Midbrain (tissue), 1 donor: ENCODE measurements at regions not wholly inside any gene's neighbourhood (a gene's known extent, or its start where the extent isn't known, plus 50 kb on each side); places are given as distances from the start of the nearest gene placed in this dataset.

Experiments used
- DNase-seq: peaks from one replicate; lab custom pipeline; 2025; lab: John Stamatoyannopoulos, UW

DNA sequence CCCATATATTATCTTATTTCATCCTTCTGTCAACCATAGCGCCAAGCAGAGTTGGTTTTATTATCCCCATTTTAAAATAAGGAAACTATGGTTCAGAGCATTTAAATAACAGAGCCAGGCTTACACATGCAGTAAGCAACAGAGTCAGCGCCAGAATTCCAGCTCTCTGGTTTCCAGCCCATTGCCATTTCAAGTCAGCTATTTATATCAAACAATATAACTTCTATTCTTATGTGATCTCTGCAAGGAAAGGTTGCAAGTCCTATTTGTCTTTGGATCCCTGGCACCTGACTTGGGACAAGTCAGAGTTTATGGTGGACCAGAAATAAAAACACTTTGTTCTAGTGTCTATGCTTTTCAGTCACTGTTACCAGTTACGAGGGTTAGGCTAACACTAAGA, 174.1 kb upstream of the EEA1 start:
- DNase-seq = no peak

GRCh38 chr12:93104535-93104934, 175.4 kb upstream of the EEA1 start:
- DNase-seq = no peak

GRCh38 chr12:93106910-93107309, 177.8 kb upstream of the EEA1 start:
- no peak for DNase-seq

GRCh38 chr12:93107514-93108312, 178.6 kb upstream of the EEA1 start:
- no peak for DNase-seq

GRCh38 chr12:93108985-93109384, 179.9 kb upstream of the EEA1 start:
- DNase-seq = no peak

DNA sequence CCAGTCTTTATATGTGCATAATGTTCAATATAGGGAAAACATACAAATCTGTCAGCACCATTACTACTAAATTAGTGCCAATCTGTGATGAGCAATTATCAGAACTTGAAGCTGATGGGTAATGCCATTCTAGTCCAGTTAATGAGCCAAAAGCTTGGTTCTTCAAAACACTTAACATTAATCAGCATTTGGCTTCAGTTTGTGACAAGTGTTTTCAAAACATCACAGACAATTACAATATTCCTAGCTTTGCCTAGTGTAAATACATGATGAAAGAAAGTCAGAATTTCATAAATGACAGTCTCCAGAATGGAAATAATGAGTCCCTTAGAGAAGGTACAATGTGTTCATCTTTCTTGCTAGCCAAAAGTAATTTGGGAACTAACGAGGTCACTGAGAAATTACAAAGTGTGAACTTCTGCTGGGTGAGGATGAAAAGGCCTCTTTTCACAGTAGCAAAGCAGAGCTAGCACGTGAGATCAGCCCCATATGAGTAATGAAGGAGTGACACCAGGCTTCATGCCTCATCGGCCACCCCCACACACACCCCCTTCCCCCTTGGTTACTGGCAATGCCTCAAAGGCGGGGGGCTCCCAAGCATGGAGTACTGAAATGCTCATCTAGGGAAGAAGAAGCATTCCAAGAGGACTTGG, 180.6 kb upstream of the EEA1 start:
- no peak for DNase-seq

DNA sequence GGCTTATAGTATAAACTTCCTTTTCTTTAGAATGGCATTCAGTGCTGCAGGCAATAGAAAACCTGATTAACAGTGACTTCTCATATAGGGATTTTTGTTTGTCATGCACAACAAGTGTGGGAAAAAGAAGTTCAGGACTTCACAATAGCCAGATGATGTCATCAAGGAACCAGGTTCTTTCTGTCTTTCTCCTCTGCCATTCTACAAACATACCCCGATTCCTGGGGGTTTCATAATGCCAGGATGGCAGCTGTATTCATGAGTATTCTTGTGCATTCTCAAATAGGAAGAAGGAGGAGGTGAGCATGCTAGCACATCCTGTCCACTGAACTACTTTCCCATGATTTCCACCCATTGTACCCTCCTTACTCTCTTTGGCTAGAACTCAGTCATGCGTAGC, 182.7 kb upstream of the EEA1 start:
- no peak for DNase-seq

DNA sequence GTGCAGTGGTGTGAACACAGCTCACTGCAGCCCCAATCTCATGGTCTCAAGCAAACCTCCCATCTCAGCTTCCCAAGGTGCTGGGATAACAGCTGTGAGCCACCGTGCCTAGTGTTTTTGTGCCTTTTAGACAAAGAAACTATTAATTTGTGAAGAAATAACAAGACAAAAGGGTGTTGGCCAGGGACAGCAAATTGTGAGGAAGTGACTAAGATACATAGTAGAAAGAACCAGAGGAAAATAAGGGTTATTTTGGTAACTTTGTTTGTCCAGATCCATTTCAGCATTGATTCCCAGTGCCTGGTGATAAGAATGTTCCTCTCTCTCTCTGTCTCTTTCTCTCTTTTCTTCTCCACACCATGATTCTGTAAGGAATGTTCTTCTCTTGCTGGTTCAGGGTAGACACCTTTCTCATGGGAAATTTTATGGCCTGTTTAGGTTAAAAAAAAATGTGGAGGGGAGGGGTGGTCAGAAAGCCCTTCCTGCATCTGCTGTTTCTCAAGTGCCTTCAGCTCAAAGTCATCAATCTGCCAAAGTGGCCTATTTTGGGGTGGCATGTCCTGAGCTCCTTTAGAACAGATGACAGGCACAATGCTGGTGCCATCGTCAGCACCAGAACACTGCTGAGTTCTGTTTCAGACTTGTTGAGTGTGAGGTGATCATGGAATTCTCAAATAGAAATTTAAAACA, 184.4 kb upstream of the EEA1 start:
- DNase-seq = no peak

GRCh38 chr12:93115198-93115601, 186.1 kb upstream of the EEA1 start:
- DNase-seq = no peak

- DNase-seq = no peak
These were observed 186.6 kb upstream of the EEA1 start for GRCh38 chr12:93115646-93116045.

GRCh38 chr12:93116632-93117031, 187.5 kb upstream of the EEA1 start:
- DNase-seq = no peak

DNA sequence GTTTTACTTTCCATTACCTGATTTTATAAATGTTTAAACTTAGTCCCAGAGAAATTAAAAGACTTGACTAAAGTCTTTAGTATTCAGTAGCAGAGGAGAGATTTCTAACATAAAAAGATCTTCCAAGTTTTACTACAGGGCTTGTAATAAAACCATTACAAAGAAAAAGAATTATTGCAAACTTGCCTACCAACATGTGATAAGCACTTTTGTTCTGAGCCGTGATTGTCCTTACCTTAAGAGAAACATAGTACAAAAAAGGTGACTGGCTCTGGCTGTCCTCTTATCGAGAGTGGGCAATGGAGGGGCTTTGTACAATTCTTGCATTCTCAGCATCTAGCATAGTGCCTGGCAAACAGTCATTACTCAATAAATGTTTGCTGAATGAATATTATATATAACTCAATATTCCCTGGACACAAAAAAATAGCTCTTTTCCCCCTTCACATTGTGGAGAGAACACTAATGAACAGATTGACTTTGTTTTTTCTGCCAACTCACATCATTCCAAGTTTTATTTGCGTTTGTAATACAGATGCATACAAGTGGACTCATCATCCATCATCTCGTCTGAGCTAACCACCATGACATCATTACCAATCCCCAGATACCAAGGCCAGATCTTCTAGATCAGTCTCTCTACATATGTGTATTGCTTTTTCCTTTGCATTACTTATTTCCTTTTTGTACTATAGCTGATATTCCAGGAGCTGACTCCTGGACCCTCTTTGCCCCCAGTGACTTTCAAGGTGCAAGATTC, 192.8 kb upstream of the EEA1 start:
- DNase-seq = no peak

GRCh38 chr12:93122569-93123091, 193.5 kb upstream of the EEA1 start:
- DNase-seq = no peak

- no peak for DNase-seq
These were observed 196.0 kb upstream of the EEA1 start for GRCh38 chr12:93125126-93125525.

- no peak for DNase-seq
These were observed 197.0 kb upstream of the EEA1 start for GRCh38 chr12:93126069-93126474.

GRCh38 chr12:93127107-93127560, 198.0 kb upstream of the EEA1 start:
- DNase-seq = no peak

- DNase-seq = no peak
These were observed 198.7 kb upstream of the EEA1 start for GRCh38 chr12:93127582-93128331.

GRCh38 chr12:93128332-93128707, 199.2 kb upstream of the EEA1 start:
- no peak for DNase-seq

DNA sequence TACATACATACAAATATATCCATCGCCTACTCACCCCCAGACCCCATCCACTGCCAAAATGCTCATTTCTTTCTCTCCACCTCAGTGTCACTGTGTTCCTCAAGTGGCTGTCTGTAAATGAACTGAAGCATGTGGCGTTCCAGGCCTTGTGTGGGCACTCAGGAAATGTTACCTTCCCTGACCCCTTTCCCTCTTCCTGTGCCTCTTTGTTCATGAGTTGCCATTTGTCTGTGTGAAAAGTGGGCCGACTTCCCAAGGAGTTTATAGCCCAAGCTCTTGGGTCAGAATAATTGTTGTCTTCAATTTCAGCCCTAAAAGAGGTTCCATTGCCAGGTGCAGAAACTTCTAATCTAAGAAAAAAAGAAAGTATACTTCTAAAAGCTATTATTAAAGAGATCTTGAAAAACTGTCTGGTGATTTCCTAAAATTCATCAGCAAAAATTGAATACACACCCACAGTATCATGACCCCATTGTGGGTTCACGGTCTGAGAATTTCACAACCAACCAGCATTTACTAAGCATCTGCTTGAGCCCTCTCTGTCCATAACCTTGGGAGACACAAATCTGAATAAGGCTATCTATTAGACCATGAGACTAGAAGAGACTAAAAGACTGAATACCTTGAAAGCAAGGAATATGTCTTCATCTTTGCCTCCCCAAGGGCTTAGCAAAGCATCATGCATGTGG, 201.4 kb upstream of the EEA1 start:
- DNase-seq = no peak

GRCh38 chr12:93133361-93133760, 204.3 kb upstream of the EEA1 start:
- no peak for DNase-seq
